ENCODE measurements at regions not wholly inside any gene's neighbourhood (a gene's known extent, or its start where the extent isn't known, plus 50 kb on each side); places are given as distances from the start of the nearest gene placed in this dataset.
"Not testable (repeated sequence)": the region's sequence is repeated elsewhere in the genome, so short reads cannot be mapped to it uniquely, and the experiment has no call there.

DNA sequence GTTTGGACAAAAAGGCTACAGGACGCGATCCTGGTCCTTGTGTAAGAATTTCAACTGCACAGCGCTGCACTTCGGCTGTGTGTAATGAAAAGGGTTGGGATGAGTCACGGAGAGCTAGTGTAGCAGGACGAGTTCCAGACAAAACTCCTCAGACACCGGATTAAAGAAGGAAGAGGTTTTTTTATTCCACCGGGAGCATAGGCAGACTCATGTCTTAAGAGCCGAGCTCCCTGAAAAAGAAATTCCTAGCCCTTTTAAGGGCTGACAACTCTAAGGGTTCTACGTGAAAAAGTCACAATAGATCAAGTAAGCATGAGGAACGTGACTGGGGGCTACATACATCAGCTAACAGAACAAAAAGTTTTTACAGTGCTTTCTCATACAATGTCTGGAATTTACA lies 54.8 kb upstream of the FAM90A1 start:
- peaks cover 18% of the 10 kb centered on the region for H3K27me3 Mint-ChIP-seq
- H3K4me3 Mint-ChIP-seq; CTCF ChIA-PET; H3K27ac Mint-ChIP-seq; H3K9me3 Mint-ChIP-seq; H3K36me3 Mint-ChIP-seq (ENCODE audit: low read depth); H3K4me1 Mint-ChIP-seq; POLR2A ChIA-PET; DNase-seq: not testable (repeated sequence)

DNA sequence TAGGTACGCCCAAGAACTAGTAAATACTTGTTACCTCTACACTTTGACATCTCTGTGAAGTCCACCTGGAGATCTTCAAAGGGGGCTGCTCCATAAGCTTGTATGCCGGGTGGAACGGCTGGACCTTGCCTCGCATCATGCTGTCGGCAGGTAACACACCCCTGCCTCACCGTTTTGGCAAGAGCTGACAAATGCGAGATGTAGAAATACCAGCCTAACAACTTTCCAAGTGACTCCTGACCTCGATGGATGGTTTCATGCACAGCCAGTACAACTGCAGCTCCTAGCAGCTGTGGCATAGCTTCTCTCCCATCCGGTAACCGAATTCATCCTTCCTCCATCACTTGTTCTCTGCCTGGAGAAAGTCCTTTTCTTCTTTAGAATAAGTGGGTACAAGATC lies 58.3 kb upstream of the FAM90A1 start:
- POLR2A ChIA-PET; DNase-seq; H3K4me3 Mint-ChIP-seq; H3K4me1 Mint-ChIP-seq; H3K27ac Mint-ChIP-seq; H3K36me3 Mint-ChIP-seq (ENCODE audit: low read depth); H3K9me3 Mint-ChIP-seq; CTCF ChIA-PET: not testable (repeated sequence)
- peaks cover 16% of the 10 kb centered on the region for H3K27me3 Mint-ChIP-seq

DNA sequence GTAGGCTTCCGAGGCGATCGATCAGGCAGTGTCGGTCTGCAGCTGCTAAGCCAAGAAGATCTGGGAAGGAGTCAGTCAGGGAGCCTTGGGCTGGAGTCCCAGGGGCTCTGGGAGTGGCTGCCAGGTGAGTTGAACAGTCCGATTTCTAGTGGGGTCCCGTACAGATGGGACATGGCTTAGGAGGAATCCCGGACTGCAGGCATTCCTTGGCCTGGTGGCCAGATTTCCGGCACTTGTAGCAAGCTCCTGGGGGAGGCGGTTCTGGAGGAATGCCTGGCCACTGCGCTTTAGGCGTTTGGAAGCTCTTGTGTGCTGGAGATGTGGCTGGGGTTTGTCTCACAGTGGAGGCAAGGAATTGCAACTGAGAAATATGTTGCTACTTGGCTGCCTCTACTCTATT lies 64.3 kb upstream of the FAM90A1 start:
- DNase-seq; POLR2A ChIA-PET; H3K4me1 Mint-ChIP-seq; CTCF ChIA-PET; H3K4me3 Mint-ChIP-seq; H3K36me3 Mint-ChIP-seq (ENCODE audit: low read depth); H3K9me3 Mint-ChIP-seq; H3K27ac Mint-ChIP-seq: not testable (repeated sequence)
- H3K27me3 Mint-ChIP-seq = peaks cover 22% of the 10 kb centered on the region

DNA sequence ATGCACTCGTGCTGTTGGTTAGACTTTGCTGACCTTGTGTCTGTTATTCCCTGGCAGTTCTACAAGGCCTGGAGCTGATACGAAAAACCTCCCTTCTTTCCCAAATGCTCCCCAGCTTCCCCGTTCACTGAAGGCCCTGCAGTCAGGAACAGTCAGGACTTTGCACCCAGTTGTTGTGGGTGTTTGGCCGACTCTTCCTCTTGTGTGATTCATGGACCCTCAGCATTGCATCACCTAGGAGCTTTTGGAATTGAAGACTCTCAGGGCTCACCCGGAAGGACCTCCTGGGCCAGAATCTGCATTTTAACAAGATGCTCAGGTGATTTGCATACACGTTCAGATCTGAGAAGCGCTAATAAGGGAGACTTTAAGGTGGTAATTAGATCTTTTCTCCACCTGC lies 67.2 kb upstream of the FAM90A1 start:
- CTCF ChIA-PET; H3K9me3 Mint-ChIP-seq; DNase-seq; H3K4me3 Mint-ChIP-seq; H3K36me3 Mint-ChIP-seq (ENCODE audit: low read depth); H3K4me1 Mint-ChIP-seq; POLR2A ChIA-PET; H3K27ac Mint-ChIP-seq: not testable (repeated sequence)
- peaks cover 21% of the 10 kb centered on the region for H3K27me3 Mint-ChIP-seq

DNA sequence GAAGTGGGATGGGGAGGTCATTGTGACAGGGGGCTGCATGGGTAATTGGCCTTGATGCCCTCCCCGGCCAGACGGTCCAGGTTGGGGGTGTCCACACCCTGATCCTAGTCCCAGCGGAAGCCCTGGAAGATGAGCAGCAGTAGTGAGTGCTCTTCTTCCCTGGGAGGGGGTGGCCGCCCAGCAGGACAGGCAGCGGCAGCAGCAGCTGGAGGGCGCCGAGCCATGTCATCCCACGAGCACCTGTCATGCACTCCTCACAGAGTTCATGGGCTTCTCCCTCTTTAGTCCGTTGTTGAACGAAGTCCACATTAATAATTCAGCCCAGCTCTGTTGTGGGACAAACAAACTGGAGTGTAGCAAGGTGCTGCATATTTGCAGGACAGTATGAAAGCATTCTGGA lies 81.2 kb upstream of the FAM90A1 start:
- H3K27me3 Mint-ChIP-seq; H3K9me3 Mint-ChIP-seq; DNase-seq; H3K4me1 Mint-ChIP-seq; H3K27ac Mint-ChIP-seq; H3K36me3 Mint-ChIP-seq (ENCODE audit: low read depth); H3K4me3 Mint-ChIP-seq; POLR2A ChIA-PET: not testable (repeated sequence)
- CTCF ChIA-PET = interaction anchor here (1.5 kb wide), 1 partner anchor 11 kb away, joined by 3 read pairs; no protein-coding TSS in a partner anchor

DNA sequence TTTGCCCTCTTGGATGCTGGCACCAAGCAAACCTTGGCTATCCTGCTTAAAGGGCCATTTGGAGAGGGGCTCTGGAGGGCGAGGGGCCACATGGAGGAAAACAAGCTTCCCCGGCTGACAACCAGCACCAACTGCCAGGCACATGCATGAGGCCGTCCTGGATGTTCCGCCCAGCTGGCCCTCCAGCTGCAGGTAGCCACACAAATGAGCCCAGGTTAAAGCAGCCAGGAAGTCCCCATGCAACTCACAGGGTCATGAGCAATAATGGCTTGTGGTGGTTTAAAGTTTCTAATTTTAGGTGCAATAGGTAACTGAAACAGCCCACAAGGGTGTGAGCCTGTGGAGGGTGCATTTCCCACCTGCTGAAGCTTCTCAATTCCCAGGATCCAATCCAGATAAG lies 88.6 kb upstream of the FAM90A1 start:
- DNase-seq; H3K4me3 Mint-ChIP-seq; POLR2A ChIA-PET; CTCF ChIA-PET; H3K9me3 Mint-ChIP-seq; H3K36me3 Mint-ChIP-seq (ENCODE audit: low read depth); H3K27me3 Mint-ChIP-seq; H3K27ac Mint-ChIP-seq: not testable (repeated sequence)
- H3K4me1 Mint-ChIP-seq = peaks cover 25% of the 10 kb centered on the region

DNA sequence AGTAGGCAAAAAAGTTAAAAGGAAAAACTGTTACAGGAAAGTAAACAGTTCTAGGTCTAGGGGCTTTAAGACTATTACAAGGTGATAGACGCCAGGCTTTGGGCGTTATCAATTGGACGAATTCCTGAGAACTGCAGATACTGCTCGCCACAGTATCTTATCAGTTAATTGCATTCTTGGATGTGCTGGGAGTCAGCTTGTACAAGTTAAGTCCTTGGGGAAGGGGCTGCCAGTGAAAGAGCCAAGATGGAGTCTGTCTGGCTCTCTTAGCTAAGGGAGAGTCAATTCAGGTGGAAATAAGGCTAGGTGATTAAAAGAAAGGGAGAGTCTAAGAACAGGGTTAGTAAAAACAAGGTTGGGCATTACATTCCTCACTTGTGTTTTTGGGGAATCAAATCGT lies 90.3 kb upstream of the FAM90A1 start:
- H3K9me3 Mint-ChIP-seq; H3K4me3 Mint-ChIP-seq; H3K36me3 Mint-ChIP-seq (ENCODE audit: low read depth); H3K27ac Mint-ChIP-seq; POLR2A ChIA-PET; H3K27me3 Mint-ChIP-seq; DNase-seq; CTCF ChIA-PET: not testable (repeated sequence)
- peaks cover 23% of the 10 kb centered on the region for H3K4me1 Mint-ChIP-seq

DNA sequence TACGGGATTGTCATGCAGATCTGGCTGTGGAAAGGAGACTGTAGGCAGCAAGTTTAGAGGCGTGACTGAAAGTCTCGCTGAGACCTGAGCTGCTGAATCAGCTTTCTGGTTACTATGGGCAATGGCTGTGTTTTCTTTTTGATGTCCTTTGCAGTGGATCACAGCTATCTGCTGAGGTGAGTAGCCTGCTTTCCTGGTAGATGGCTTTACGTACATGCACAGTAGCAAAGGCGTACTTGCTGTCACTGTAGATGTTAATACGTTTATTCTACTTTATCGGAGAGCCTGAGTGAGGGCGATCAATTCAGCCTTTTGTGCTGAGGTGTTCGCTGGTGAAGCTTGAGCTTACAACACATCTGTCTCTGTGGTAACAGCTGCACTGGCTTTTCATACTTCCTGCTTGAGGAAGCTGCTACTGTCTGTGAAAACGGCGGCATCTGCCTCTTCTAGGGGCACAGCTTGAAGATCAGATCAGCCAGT lies 92.9 kb upstream of the FAM90A1 start:
- POLR2A ChIA-PET; H3K36me3 Mint-ChIP-seq (ENCODE audit: low read depth); H3K9me3 Mint-ChIP-seq; H3K27me3 Mint-ChIP-seq: not testable (repeated sequence)
- Mint-ChIP-seq H3K4me3 (peak overlapping the region; percentile 68), H3K27ac (peak overlapping the region; percentile 77), H3K4me1 (peaks cover 22% of the 10 kb centered on the region)
- peak; percentile 63 for DNase-seq
- CTCF ChIA-PET = interaction anchor here (1.2 kb wide), 1 partner anchor 12 kb away, joined by 3 read pairs; no protein-coding TSS in a partner anchor

DNA sequence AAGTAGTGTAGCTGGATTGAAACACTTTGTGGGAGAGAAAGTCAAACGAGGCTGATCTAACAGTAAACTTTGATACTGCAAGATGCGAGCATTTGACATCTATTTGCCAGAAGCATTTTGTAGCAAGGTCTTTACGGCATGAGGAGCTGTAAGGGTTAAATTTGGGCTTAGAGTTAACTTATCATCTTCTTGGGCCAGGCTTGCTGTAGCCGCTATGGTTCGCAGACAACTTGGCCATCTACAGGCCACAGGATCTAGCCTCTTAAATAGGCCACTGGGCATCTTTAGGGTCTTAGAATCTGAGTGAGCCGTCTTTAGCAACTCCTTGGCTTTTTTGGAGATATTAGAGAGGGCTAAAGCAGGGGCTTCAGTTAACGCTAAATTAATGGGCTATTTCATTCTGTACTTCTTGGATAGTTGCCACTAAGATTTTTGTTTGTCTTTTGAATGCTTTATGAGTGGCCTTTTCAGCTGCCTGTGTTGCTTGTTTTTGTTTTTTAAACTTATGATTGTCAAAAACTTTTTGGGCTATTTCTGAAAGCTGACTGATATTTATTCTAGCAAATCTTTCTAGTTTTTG lies 93.5 kb upstream of the FAM90A1 start:
- POLR2A ChIA-PET; H3K9me3 Mint-ChIP-seq; CTCF ChIA-PET; H3K27me3 Mint-ChIP-seq; DNase-seq; H3K36me3 Mint-ChIP-seq (ENCODE audit: low read depth): not testable (repeated sequence)
- H3K27ac Mint-ChIP-seq = peak overlapping the region; percentile 77
- peaks cover 22% of the 10 kb centered on the region for H3K4me1 Mint-ChIP-seq
- peak overlapping the region; percentile 68 for H3K4me3 Mint-ChIP-seq

DNA sequence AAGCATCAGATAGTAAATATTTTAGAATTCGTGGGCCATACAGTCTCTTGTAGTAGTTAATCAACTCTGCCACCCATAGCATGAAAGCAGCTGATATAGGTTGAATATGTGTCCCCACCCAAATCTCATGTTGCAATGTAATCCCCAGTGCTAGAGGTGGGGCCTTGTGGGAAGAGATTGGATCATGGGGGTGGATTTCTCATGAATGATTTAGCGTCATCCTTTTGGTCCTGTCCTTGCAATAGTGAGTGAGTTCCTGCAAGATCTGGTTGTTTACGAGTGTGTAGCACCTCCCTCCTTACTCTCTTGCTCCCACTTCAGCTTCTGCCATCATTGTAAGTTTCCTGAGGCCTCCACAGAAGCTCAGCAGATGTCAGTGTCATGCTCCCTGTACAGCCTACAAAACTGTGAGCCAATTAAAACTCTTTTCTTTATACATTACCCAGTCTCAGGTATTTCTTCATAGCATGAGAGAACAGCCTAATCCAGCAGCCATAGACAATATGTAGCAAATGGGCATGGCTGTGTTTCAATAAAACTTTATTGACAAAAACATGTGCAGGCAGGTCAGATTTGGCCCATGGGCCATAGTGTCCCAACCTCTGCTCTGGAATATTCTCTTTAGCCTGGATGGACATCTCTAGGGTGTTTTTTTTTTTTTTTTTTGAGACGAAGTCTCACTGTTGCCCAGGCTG lies 97.9 kb upstream of the FAM90A1 start:
- H3K4me1 Mint-ChIP-seq; DNase-seq; H3K9me3 Mint-ChIP-seq; POLR2A ChIA-PET; CTCF ChIA-PET; H3K36me3 Mint-ChIP-seq (ENCODE audit: low read depth); H3K4me3 Mint-ChIP-seq; H3K27ac Mint-ChIP-seq; H3K27me3 Mint-ChIP-seq: not testable (repeated sequence)

DNA sequence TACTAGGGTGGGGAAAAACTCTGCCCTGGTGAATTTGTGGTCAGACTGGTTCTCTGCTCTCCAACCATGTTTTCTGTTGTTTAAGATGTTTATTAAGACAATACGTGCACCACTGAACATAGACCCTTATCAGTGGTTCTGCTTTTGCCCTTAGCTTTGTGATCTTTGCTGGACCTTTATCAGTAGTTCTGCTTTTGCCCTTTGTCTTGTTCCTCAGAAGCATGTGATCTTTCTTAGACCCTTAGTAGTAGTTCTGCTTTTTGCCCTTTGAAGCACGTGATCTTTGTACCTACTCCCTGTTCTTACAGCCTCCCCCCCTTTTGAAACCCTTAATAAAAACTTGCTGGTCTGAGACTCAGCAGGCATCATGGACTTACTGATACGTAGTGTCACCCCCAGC lies 101.4 kb upstream of the FAM90A1 start:
- H3K36me3 Mint-ChIP-seq (ENCODE audit: low read depth); POLR2A ChIA-PET; H3K4me1 Mint-ChIP-seq; H3K27me3 Mint-ChIP-seq; H3K4me3 Mint-ChIP-seq; H3K27ac Mint-ChIP-seq; CTCF ChIA-PET; H3K9me3 Mint-ChIP-seq; DNase-seq: not testable (repeated sequence)

DNA sequence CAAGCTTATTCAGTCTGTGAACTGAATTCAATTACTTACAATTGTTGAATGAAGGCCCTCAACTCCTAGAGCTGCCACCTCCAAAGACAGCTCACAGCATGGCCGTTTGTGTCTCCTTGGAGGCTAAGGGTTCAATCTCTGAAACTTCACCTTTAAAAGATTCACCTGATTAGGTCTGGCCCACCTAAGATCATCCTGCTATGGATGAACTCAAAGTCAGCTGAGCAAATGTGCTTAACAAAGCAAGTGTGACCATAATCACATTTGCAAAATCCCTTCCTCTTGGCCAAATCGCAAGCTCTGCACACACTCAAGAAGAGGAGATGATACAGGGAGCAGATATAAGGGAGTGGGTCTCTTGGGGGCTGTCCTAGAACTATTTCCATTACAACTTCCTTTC lies 105.0 kb upstream of the FAM90A1 start:
- DNase-seq = not testable (repeated sequence)

DNA sequence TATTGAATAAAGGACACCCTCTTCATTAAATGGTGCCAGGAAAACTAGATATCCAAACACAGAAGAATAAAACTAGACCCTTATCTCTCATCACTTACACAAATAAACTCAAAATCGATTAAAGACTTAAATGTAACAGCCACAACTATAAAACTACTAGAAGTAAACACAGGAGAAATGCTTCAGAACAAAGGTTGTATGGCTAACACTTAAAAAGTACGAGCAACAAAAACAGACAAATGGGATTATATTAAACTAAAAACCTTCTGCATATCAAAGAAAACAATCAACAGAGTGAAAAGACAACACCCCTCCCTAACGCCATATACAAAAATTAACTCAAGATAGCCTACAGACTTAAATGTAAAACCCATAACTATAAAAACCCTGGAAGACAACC lies 104.7 kb upstream of the CLEC6A start:
- H3K9me3 Mint-ChIP-seq; H3K4me1 Mint-ChIP-seq; H3K4me3 Mint-ChIP-seq; CTCF ChIA-PET; POLR2A ChIA-PET; DNase-seq; H3K27ac Mint-ChIP-seq; H3K36me3 Mint-ChIP-seq (ENCODE audit: low read depth): not testable (repeated sequence)
- peaks cover 19% of the 10 kb centered on the region for H3K27me3 Mint-ChIP-seq

More for the DNA sequence above, 105.0 kb upstream of the FAM90A1 start:
- H3K9me3 Mint-ChIP-seq; H3K4me1 Mint-ChIP-seq; H3K27me3 Mint-ChIP-seq; CTCF ChIA-PET; H3K36me3 Mint-ChIP-seq (ENCODE audit: low read depth); H3K27ac Mint-ChIP-seq; H3K4me3 Mint-ChIP-seq; POLR2A ChIA-PET: not testable (repeated sequence)

DNA sequence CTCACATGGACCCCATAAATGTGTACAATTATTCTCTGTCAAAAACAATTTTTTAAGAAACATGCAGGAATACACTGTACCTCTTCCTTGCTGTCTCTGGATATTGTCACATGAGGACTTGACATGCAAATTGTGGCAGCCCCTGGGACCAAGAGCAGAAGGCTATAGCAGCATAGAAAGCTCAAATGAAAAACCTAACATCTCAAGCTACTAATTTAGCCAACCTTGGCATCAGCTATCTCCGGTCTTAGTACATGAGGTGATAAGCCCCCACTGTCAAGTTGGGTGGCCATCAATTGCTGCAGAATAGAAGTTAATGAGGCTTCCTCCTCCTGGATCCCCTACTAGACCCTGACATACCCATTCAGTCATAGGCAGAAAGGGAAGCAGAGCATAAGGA lies 101.0 kb upstream of the CLEC6A start:
- POLR2A ChIA-PET; H3K4me1 Mint-ChIP-seq; H3K4me3 Mint-ChIP-seq; DNase-seq; CTCF ChIA-PET; H3K9me3 Mint-ChIP-seq; H3K36me3 Mint-ChIP-seq (ENCODE audit: low read depth); H3K27ac Mint-ChIP-seq: not testable (repeated sequence)
- peaks cover 28% of the 10 kb centered on the region for H3K27me3 Mint-ChIP-seq

Data from activated CD4-positive, alpha-beta memory T cell treated with anti-CD3 and anti-CD28 coated beads, Interleukin-2, amount 10 ng/mL, durations not matched to agents 7 days and 5 days (primary cell).